DND-41 (cell line): ENCODE measurements at regions not wholly inside any gene's neighbourhood (a gene's known extent, or its start where the extent isn't known, plus 50 kb on each side); places are given as distances from the start of the nearest gene placed in this dataset.

ENCODE experiments used
- ATAC-seq: fragments of 200-7000 bp; cut with Tn5 transposase; 3 replicates; pipeline ENCODE4 v1.9.1; 2021; ENCODE audit warnings: low read depth; ENCODE audit not compliant: insufficient read depth
- DNase-seq: peaks from one replicate; pipeline ENCODE4 v3.0.0-alpha.2; 2020
- H2AFZ ChIP-seq: 2 replicates; pipeline ENCODE4 v1.6.0; 2012; ENCODE audit warnings: low read depth, low read length
- H3K27ac ChIP-seq: 2 replicates; pipeline ENCODE4 v1.5.1; 2012; ENCODE audit warnings: low read length, inconsistent platforms
- H3K27me3 ChIP-seq: fragments of 200-600 bp; sonication (generic); 2 replicates; pipeline ENCODE4 v1.6.0; 2012; ENCODE audit warnings: low read length, mild to moderate bottlenecking, inconsistent platforms; ENCODE audit not compliant: insufficient read depth, poor library complexity
- H3K36me3 ChIP-seq: 2 replicates; pipeline ENCODE4 v1.5.1; 2012; ENCODE audit warnings: low read length, inconsistent platforms; ENCODE audit not compliant: insufficient read depth
- H3K4me1 ChIP-seq: 2 replicates; pipeline ENCODE4 v1.5.1; 2012; ENCODE audit warnings: mild to moderate bottlenecking, low read length; ENCODE audit not compliant: insufficient read depth
- H3K4me2 ChIP-seq: 2 replicates; pipeline ENCODE4 v1.6.0; 2012; ENCODE audit warnings: mild to moderate bottlenecking, moderate library complexity, low read length, inconsistent platforms; ENCODE audit not compliant: insufficient read depth
- H3K4me3 ChIP-seq, 2 experiments: fragments of 200-600 bp in 1 of 2; shearing (Covaris generic) in 1 of 2; 2 replicates each; pipeline ENCODE4 v1.5.1; 2012 to 2016; ENCODE audit warnings: inconsistent platforms in 2 of 2, low read length in 2 of 2, mild to moderate bottlenecking in 2 of 2, low read depth in 1 of 2, moderate library complexity in 1 of 2
- H3K79me2 ChIP-seq: 2 replicates; pipeline ENCODE4 v1.6.0; 2012; ENCODE audit warnings: low read length, inconsistent platforms; ENCODE audit not compliant: insufficient read depth
- H3K9ac ChIP-seq: 2 replicates; pipeline ENCODE4 v1.6.0; 2012; ENCODE audit warnings: low read depth, mild to moderate bottlenecking, inconsistent platforms, low read length, moderate library complexity
- H3K9me3 ChIP-seq: 2 replicates; pipeline ENCODE4 v1.5.1; 2012; ENCODE audit warnings: low read length, moderate library complexity, mild to moderate bottlenecking, inconsistent platforms; ENCODE audit not compliant: insufficient read depth, severe bottlenecking
- H4K20me1 ChIP-seq: 2 replicates; pipeline ENCODE4 v1.6.0; 2012; ENCODE audit warnings: low read length; ENCODE audit not compliant: insufficient read depth
- EZH2 ChIP-seq: IDR thresholded peaks from 3 replicates; pipeline ENCODE4 v1.6.1; 2012; ENCODE audit warnings: borderline replicate concordance, low read depth, mild to moderate bottlenecking, moderate library complexity, low read length, inconsistent platforms; ENCODE audit not compliant: severe bottlenecking
- TF ChIP-seq, protein P1 (sequence below): IDR thresholded peaks from 2 replicates; pipeline ENCODE4 v1.5.1; 2012; ENCODE audit warnings: borderline replicate concordance, low read length, moderate library complexity, mild to moderate bottlenecking; ENCODE audit not compliant: poor library complexity, severe bottlenecking; ENCODE audit errors: extremely low read depth

DNA sequence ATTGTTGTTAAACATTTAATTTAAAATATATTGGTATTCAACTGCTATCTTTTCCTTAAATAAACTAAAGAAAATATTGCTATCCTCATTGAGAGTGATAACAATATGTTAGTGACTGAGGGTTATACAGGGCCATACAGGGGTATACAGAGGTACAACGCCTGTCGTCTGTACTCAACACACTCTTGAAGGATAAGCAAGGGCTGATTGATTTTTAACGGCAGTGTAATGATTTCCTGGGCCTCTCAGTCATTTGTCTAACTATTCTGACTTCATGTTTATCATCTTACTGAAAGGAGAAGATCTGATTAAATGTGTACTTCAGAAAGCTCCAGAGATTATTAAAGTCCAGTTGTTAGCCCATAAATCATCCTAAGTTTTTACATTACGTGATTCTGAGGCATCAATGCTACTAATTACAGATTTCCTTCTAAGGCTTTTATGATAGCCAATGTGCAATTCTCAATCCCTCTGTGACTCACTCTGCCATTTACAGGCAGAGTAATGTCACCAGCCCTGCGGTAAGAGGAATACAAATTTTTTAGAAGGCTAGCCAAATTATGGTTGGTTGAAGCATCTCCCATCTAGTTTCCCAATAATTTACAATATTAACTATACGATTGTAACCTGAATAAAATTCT lies 893.0 kb upstream of the CHAC2 start:
- no peak for ATAC-seq
- H2AFZ ChIP-seq = no peak overlapping the region
- H3K4me1 ChIP-seq = no peaks in the 10 kb centered on the region
- no peak overlapping the region for H3K4me3 ChIP-seq
- H3K4me2 ChIP-seq = no peak overlapping the region
- no peaks in the 10 kb centered on the region for H3K27me3 ChIP-seq
- no peaks in the 10 kb centered on the region for H4K20me1 ChIP-seq
- H3K9ac ChIP-seq = no peak overlapping the region
- no peak overlapping the region for H3K27ac ChIP-seq
- no peaks in the 10 kb centered on the region for H3K36me3 ChIP-seq
- DNase-seq = no peak
- no peak for TF ChIP-seq EZH2
- TF ChIP-seq, protein P1, sequence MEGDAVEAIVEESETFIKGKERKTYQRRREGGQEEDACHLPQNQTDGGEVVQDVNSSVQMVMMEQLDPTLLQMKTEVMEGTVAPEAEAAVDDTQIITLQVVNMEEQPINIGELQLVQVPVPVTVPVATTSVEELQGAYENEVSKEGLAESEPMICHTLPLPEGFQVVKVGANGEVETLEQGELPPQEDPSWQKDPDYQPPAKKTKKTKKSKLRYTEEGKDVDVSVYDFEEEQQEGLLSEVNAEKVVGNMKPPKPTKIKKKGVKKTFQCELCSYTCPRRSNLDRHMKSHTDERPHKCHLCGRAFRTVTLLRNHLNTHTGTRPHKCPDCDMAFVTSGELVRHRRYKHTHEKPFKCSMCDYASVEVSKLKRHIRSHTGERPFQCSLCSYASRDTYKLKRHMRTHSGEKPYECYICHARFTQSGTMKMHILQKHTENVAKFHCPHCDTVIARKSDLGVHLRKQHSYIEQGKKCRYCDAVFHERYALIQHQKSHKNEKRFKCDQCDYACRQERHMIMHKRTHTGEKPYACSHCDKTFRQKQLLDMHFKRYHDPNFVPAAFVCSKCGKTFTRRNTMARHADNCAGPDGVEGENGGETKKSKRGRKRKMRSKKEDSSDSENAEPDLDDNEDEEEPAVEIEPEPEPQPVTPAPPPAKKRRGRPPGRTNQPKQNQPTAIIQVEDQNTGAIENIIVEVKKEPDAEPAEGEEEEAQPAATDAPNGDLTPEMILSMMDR = no peak
- no peaks in the 10 kb centered on the region for H3K79me2 ChIP-seq
- H3K9me3 ChIP-seq = no peaks in the 10 kb centered on the region

DNA sequence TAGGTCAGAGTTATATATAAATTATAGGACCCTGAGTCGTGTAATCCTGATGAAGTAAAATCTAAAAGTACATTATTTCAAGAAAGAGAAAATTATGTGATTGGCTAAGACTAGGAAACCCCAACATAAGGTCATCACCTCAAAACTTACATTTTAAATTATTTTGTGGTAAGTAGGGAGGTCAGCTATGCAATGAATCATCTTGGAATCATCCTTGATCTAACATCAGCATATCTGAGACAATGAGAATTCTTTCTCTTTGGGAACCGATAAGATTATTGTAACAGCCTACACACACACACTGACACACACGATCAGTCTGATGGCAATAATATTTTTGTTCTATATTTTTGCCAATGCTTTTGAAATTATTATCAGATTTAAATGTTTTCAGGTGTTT lies 904.8 kb upstream of the CHAC2 start:
- H3K27ac ChIP-seq = no peak overlapping the region
- DNase-seq = no peak
- TF ChIP-seq, protein P1 = no peak
- H3K36me3 ChIP-seq = no peaks in the 10 kb centered on the region
- H4K20me1 ChIP-seq = no peaks in the 10 kb centered on the region
- H3K79me2 ChIP-seq = no peaks in the 10 kb centered on the region
- H3K9me3 ChIP-seq = no peaks in the 10 kb centered on the region
- no peak overlapping the region for H2AFZ ChIP-seq
- no peak overlapping the region for H3K9ac ChIP-seq
- H3K4me2 ChIP-seq = no peak overlapping the region
- H3K27me3 ChIP-seq = no peaks in the 10 kb centered on the region
- H3K4me3 ChIP-seq = no peak overlapping the region
- H3K4me1 ChIP-seq = no peaks in the 10 kb centered on the region
- ATAC-seq = no peak

DNA sequence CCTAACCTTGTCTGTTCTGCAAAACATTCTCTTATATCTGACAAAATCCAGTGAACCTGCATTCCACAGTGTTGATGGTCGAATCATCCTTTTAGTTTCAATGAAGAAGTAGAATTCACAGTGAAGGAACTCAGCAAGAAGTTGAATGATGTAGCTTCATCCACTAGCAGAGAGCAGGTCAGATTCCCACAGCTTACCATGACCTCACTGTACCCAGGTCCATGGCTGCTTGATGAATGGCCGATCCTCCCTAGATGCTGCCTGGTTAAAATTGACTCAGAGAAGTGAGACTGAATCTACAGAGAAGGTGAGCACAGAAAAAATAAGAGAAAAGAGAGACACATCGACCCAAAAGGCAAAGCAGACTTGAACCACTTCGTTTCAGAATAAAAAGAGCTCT lies 906.0 kb upstream of the CHAC2 start:
- H2AFZ ChIP-seq = no peak overlapping the region
- H3K9ac ChIP-seq = no peak overlapping the region
- H3K79me2 ChIP-seq = no peaks in the 10 kb centered on the region
- H4K20me1 ChIP-seq = no peaks in the 10 kb centered on the region
- TF ChIP-seq EZH2 = no peak
- TF ChIP-seq, protein P1 = no peak
- H3K4me1 ChIP-seq = no peaks in the 10 kb centered on the region
- ATAC-seq = no peak
- no peak overlapping the region for H3K4me3 ChIP-seq
- no peak overlapping the region for H3K4me2 ChIP-seq
- no peak for DNase-seq
- H3K36me3 ChIP-seq = no peaks in the 10 kb centered on the region
- H3K9me3 ChIP-seq = no peaks in the 10 kb centered on the region
- H3K27ac ChIP-seq = no peak overlapping the region
- H3K27me3 ChIP-seq = no peaks in the 10 kb centered on the region

DNA sequence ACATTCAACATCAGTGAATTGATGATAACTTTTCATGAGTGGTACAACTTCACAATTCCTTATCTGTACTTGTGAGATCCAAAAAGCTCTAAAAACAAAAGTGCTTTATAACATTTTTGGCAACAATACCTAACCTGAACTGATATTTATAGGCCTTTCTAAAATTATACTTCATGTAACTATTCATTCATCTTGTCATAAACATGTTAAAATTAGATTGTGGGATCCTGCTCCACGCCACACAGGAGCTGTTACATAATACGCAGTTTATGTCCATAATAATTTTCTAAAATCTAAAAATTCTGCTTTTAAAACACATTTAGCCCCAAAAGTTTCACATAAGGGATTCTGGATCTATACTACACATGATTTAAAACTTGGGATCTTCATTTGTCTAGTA lies 908.5 kb upstream of the CHAC2 start:
- no peak for ATAC-seq
- Histone ChIP-seq H3K9me3 (no peaks in the 10 kb centered on the region), H4K20me1 (no peaks in the 10 kb centered on the region), H2AFZ (no peak overlapping the region), H3K4me3 (no peak overlapping the region), H3K4me1 (no peaks in the 10 kb centered on the region), H3K79me2 (no peaks in the 10 kb centered on the region), H3K4me2 (no peak overlapping the region), H3K27ac (no peak overlapping the region), H3K36me3 (no peaks in the 10 kb centered on the region), H3K9ac (no peak overlapping the region), H3K27me3 (no peaks in the 10 kb centered on the region)
- no peak for DNase-seq
- TF ChIP-seq, protein P1 = no peak
- no peak for TF ChIP-seq EZH2
